Ascending aorta (tissue), 2 donors: ENCODE measurements at regions not wholly inside any gene's neighbourhood (a gene's known extent, or its start where the extent isn't known, plus 50 kb on each side); places are given as distances from the start of the nearest gene placed in this dataset.

Source experiments
- DNase-seq, 2 donors: peaks; one replicate each; pipeline ENCODE4 v3.0.0-alpha.2; 2019; ENCODE audit warnings: low spot score in 2 of 2
- H3K27ac ChIP-seq, 2 donors: fragments of 200-600 bp; sonication (generic); one replicate each; pipeline ENCODE4 v1.5.1; 2016 to 2017; ENCODE audit warnings: mild to moderate bottlenecking in 1 of 2
- H3K27me3 ChIP-seq: fragments of 200-600 bp; sonication (generic); one replicate; pipeline ENCODE4 v1.5.1; 2017
- H3K36me3 ChIP-seq, 2 donors: fragments of 200-600 bp; sonication (generic); one replicate each; pipeline ENCODE4 v1.5.1; 2016
- H3K4me1 ChIP-seq, 2 donors: fragments of 200-600 bp; sonication (generic); one replicate each; pipeline ENCODE4 v1.5.1; 2016 to 2017; ENCODE audit warnings: mild to moderate bottlenecking in 1 of 2
- H3K4me3 ChIP-seq, 2 donors: fragments of 200-600 bp; sonication (generic); one replicate each; pipeline ENCODE4 v1.5.1; 2016 to 2017; ENCODE audit warnings: mild to moderate bottlenecking in 1 of 2
- H3K9me3 ChIP-seq, 2 donors: fragments of 200-600 bp; sonication (generic); one replicate each; pipeline ENCODE4 v1.5.1; 2016
- intact Hi-C: fragments of 100-400 bp; cut with DNase I; formaldehyde crosslinking; loops from one replicate; pipeline ENCODE4 v1.15.1; 2023
- TF ChIP-seq, protein P1 (sequence below), 3 experiments: fragments of 200-600 bp in 2 of 3; fragments of 450-650 bp in 1 of 3; sonication (generic) in 2 of 3; IDR thresholded peaks; one replicate each; pipeline ENCODE4 v1.5.1; 2016 to 2019; ENCODE audit warnings: antibody characterized with exemption in 3 of 3, mild to moderate bottlenecking in 1 of 3, moderate library complexity in 1 of 3

DNA sequence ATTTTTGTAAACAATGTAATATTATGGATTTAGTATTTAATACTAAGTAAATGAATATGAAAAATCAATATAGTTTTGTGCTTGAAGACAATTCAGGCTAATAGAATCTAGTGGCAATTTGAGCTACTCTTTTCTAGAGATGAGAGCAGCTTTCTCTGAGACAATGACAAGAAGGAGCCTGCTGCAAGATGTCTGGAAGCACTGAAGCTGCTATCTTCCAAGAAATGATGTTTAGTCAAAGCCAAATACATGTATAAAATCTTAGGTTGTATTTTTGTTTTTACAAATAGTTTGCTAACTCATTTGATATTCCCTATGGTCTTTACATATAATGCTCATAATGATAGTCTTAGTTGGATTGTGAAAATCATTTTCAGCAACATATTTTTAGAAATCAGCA is 103.9 kb upstream of the COL24A1 start:
- intact Hi-C loops, result no loop called here

DNA sequence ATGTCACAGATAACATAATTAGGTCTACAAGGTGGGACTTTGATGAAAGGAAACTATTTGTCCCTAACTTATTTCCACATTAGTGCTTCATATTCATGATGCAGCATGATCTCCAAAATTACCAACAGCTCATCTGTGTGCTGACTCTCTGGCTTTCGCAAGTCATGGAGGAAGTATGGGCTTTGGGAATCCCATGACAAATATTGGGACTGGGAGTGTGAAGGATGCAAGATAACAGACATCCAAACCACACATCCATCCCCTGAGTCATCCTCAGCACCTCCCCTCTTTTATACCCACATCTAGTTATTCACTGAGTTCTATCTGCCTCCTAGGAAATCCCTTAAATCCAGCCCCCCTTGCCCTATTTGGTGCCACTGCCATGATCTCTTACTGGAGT is 102.8 kb upstream of the COL24A1 start:
- no peak for DNase-seq
- Histone ChIP-seq H3K36me3 (no peaks in the 10 kb centered on the region), H3K4me3 (no peak overlapping the region), H3K4me1 (no peaks in the 10 kb centered on the region), H3K27ac (no peak overlapping the region), H3K27me3 (no peaks in the 10 kb centered on the region), H3K9me3 (no peaks in the 10 kb centered on the region)
- intact Hi-C loops, result no loop called here
- TF ChIP-seq, protein P1, sequence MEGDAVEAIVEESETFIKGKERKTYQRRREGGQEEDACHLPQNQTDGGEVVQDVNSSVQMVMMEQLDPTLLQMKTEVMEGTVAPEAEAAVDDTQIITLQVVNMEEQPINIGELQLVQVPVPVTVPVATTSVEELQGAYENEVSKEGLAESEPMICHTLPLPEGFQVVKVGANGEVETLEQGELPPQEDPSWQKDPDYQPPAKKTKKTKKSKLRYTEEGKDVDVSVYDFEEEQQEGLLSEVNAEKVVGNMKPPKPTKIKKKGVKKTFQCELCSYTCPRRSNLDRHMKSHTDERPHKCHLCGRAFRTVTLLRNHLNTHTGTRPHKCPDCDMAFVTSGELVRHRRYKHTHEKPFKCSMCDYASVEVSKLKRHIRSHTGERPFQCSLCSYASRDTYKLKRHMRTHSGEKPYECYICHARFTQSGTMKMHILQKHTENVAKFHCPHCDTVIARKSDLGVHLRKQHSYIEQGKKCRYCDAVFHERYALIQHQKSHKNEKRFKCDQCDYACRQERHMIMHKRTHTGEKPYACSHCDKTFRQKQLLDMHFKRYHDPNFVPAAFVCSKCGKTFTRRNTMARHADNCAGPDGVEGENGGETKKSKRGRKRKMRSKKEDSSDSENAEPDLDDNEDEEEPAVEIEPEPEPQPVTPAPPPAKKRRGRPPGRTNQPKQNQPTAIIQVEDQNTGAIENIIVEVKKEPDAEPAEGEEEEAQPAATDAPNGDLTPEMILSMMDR (IDR thresholded peaks at IDR 0.05), result no peak

More for the DNA sequence above, 103.9 kb upstream of the COL24A1 start:
- H3K9me3 ChIP-seq, result no peaks in the 10 kb centered on the region
- H3K27ac ChIP-seq, result no peak overlapping the region
- no peak for DNase-seq
- no peak overlapping the region for H3K4me3 ChIP-seq
- H3K36me3 ChIP-seq, result no peaks in the 10 kb centered on the region
- no peaks in the 10 kb centered on the region for H3K4me1 ChIP-seq
- TF ChIP-seq, protein P1 (IDR thresholded peaks at IDR 0.05), result no peak
- H3K27me3 ChIP-seq, result no peaks in the 10 kb centered on the region

DNA sequence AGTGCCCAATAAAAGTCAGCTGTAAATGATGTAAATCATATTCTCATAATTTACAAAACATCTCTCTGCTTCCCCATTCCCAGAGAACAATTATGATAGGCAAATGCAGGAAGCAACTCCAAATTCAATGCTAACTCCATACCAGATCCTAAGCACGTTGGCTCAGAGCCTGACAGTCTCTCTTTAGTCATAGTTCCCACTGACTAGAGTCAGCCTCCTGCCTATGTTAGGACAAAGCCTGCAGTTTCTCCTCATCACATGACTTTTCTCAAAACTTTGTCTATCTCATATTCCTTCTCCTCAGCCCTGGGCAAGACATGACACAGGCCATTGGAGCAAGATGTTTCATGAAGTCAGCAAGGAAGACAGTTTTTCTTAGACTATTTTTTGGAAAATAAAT is 101.5 kb upstream of the COL24A1 start:
- Histone ChIP-seq H3K27me3 (no peaks in the 10 kb centered on the region), H3K4me3 (no peak overlapping the region), H3K9me3 (no peaks in the 10 kb centered on the region), H3K36me3 (no peaks in the 10 kb centered on the region), H3K4me1 (no peaks in the 10 kb centered on the region), H3K27ac (no peak overlapping the region)
- DNase-seq, result no peak
- TF ChIP-seq, protein P1 (IDR thresholded peaks at IDR 0.05), result no peak
- intact Hi-C loops, result no loop called here

DNA sequence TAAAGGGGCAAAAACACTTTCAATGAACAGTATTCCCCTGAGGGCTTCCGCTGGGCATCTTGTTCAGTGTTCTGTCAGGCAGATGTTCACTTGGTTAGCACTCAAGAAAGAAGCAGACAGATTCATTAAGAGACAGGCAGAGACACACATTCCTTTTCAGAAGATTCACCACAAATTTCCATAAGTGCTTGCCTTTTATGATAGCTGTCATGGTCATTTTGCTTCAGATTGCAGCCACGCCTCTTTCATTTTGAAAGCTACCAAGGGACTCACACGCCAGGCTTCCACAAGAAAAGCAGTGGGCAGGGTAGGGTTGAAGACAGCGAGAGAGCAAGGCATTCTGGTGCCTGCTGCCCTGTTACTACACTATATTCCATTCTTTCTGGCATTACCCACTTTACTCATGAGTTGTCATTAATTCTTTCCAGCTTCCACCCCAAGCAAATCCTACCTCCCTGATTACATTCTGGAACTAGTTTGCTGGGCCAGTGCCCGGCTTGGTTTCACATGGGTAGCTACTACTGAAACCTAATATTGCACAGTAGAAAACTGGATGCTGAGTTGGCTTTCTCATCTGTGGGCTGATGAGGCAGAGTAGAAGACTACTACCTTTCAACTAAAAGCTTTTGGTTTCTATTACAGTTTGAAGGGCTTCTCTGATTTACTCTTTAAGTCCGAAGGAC is 91.2 kb upstream of the COL24A1 start:
- no peak for DNase-seq
- H3K4me1 ChIP-seq, result no peaks in the 10 kb centered on the region
- intact Hi-C loops, result no loop called here
- no peaks in the 10 kb centered on the region for H3K36me3 ChIP-seq
- no peak overlapping the region for H3K4me3 ChIP-seq
- H3K27ac ChIP-seq, result no peak overlapping the region
- TF ChIP-seq, protein P1 (IDR thresholded peaks at IDR 0.05), result no peak
- no peaks in the 10 kb centered on the region for H3K27me3 ChIP-seq
- H3K9me3 ChIP-seq, result no peaks in the 10 kb centered on the region

DNA sequence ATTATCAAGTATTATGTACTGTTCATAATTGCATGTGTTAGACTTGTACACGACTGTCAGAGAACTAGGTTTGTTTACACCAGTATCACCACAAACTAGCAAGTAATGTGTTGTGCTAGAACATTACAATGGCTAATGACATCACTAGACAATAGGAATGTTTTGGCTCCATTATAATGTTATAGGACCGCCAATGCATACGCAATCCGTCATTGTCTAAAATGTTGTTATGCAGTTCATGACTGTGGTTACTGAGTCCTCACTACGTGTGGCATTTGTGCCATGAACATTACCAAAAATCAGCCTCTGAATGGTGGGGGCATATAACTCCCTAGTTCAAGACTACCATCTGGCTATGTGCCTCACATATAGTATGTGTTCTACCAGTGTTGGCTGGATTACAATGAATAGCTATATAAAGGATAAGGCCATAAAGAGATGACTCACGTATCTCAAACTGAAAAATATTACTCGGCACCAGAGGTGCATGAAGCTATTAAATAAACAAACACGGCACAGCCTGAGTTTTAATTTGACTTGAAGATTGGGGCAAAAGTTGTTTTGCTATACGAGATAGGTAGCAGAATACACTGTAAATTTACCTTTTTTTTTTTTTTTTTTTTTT is 89.1 kb upstream of the COL24A1 start:
- Histone ChIP-seq H3K4me3 (no peak overlapping the region), H3K36me3 (no peaks in the 10 kb centered on the region), H3K4me1 (no peaks in the 10 kb centered on the region), H3K27me3 (no peaks in the 10 kb centered on the region), H3K27ac (no peak overlapping the region), H3K9me3 (no peaks in the 10 kb centered on the region)
- intact Hi-C loops, result no loop called here
- TF ChIP-seq, protein P1 (IDR thresholded peaks at IDR 0.05), result no peak
- no peak for DNase-seq
